GM12865 (cell line): ENCODE measurements at regions not wholly inside any gene's neighbourhood (a gene's known extent, or its start where the extent isn't known, plus 50 kb on each side); places are given as distances from the start of the nearest gene placed in this dataset.

Experiments used
- DNase-seq: peaks from one replicate; pipeline ENCODE4 v3.0.0; 2010; ENCODE audit warnings: low read depth
- H3K4me3 ChIP-seq: 2 replicates; pipeline ENCODE4 v1.5.1; 2011; ENCODE audit warnings: mild to moderate bottlenecking, low read depth, low read length, control low read depth
- TF ChIP-seq, protein P1 (sequence below): IDR thresholded peaks from 2 replicates; pipeline ENCODE4 v1.5.1; 2011; ENCODE audit warnings: low read length, control low read depth, low read depth, inconsistent platforms; ENCODE audit not compliant: insufficient read depth; ENCODE audit errors: missing control alignments

DNA sequence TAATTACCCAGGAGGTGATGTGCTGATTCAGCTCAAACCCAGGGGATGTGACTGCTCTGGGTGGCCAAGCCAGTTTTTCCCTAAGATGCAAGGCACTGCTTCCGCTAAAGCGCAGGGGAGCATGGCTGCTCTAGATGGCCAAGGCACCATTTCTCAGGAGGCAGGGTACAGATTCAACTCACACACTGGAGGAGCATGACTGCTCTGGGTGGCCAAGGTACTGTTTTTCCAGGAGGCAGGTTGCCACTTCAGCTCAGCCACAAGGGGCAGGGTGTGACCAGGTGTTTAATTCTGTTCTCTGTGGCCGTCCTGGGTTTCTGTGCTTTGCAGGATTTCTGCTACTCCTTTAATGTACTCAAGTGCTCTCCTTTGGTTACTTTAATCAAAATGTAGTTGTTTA, 659.3 kb upstream of the ARRDC4 start:
- TF ChIP-seq, protein P1, sequence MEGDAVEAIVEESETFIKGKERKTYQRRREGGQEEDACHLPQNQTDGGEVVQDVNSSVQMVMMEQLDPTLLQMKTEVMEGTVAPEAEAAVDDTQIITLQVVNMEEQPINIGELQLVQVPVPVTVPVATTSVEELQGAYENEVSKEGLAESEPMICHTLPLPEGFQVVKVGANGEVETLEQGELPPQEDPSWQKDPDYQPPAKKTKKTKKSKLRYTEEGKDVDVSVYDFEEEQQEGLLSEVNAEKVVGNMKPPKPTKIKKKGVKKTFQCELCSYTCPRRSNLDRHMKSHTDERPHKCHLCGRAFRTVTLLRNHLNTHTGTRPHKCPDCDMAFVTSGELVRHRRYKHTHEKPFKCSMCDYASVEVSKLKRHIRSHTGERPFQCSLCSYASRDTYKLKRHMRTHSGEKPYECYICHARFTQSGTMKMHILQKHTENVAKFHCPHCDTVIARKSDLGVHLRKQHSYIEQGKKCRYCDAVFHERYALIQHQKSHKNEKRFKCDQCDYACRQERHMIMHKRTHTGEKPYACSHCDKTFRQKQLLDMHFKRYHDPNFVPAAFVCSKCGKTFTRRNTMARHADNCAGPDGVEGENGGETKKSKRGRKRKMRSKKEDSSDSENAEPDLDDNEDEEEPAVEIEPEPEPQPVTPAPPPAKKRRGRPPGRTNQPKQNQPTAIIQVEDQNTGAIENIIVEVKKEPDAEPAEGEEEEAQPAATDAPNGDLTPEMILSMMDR: no peak
- H3K4me3 ChIP-seq: no peak overlapping the region
- no peak for DNase-seq

DNA sequence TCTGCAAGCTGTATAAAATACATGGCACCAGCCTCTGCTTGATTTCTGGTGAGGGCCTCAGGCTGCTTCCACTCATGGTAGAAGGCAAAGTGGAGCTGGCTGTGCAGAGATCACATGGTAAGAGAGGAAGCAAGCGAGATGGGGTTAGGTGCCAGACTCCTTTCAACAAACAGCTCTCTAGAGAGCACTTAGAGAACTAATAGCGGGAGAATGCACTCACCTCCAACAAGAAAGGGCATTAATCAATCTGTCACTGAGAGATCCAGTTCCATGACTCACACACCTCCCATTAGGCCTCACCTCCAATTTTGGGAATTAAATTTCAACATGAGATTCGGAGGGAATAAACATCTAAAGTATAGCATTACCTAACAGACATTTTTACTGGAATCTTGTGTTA, 644.1 kb upstream of the ARRDC4 start:
- no peak for DNase-seq
- no peak overlapping the region for H3K4me3 ChIP-seq
- TF ChIP-seq, protein P1: no peak

DNA sequence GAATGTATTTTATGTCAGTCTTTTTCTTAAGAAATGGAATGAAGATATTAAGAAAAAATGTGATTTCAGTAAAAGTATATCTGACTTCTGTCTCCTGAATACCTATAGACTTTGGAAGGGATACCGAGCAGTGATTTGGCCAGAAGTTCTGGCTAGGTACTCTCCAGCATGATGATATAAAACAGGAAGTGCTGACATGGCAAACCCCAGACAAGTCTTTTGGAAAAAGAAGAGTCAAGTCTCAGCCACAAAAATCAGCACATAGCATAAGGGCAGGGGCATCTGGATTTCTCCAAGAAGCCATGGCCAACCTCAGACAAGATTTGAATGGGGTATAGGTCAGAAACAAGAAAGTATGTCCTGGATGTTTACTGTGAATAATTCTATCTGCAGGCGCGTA, 643.3 kb upstream of the ARRDC4 start:
- no peak for DNase-seq
- TF ChIP-seq, protein P1: no peak

DNA sequence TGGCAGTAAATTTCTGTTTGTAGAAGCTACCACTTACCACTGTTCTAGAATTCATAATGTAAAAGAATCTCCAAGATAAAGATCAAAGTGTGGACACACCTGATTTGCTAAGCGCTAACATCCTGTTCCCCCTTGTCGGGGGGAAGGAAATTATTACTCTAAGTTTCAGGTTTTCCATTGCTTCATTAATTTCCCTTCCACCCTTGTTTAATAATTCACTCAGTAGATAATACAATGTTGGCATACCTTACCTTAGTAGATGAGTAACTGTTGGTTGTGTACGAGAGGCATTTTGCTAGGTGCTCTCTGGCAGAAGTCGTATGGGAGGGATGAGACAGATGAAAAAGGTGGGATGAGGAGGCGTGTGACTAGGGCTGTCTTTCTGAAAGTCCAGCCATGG, 641.2 kb upstream of the ARRDC4 start:
- no peak for DNase-seq
- TF ChIP-seq, protein P1: no peak
- no peak overlapping the region for H3K4me3 ChIP-seq

More for the DNA sequence above, 643.3 kb upstream of the ARRDC4 start:
- H3K4me3 ChIP-seq: no peak overlapping the region

DNA sequence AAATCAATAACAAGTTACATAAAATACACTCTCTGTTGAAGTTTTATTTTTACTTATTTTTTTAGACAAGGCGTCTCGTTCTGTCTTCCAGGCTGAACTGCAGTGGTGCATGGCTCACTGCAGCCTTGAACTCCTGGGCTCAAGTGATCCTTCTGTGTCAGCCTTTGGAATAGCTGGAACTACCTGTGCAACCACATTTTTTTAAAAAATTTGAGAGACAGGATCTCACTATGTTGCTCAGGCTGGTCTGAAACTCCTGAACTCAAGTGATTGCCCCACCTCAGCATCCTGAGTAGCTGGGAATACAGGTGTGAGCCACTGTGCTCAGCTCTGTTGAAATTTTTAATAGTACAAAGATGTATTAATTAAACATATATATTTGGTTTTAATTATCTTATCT, 614.3 kb upstream of the ARRDC4 start:
- TF ChIP-seq, protein P1: no peak
- H3K4me3 ChIP-seq: no peak overlapping the region
- DNase-seq: no peak

DNA sequence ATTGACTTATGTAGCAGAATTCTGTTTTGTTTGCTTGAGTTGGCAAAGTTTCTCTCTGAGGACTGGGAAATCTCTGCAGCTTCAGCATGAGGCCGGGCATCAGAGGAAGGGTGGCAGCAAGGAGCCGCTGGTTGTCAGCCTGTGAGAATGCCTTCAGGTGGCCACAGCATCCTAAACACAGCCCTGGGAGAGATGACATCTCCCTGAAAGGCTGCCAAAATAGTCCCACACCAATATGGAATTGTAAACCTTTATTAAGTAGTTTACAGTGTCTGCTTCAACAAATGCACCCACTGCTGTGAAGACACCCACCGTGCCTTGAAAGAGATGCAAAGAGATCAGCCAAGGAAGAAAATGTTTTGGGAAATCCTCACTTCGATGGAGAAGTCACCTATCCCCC, 609.7 kb upstream of the ARRDC4 start:
- no peak overlapping the region for H3K4me3 ChIP-seq
- no peak for DNase-seq
- TF ChIP-seq, protein P1: no peak

DNA sequence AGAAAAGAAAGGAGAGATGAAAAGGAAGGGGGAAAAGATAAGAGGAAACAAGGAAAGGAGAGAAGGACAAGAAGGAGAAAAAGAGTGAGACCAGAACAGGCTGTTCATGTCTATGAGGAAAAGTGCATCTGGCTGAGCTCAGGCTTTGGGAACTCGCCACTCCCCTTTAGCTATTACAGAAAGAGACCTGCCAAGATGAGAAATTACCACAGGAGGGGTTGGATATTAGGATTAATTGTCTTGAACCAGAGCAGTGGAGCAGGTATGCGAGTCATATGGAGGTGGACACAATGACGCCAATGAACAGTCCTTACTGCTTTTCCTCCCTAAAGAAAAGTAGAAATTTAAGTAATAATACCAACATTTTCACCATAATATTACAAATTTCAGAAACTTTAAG, 577.0 kb upstream of the ARRDC4 start:
- DNase-seq: no peak
- H3K4me3 ChIP-seq: no peak overlapping the region
- TF ChIP-seq, protein P1: no peak
